Neural crest cell (in vitro differentiated cells): ENCODE measurements at regions not wholly inside any gene's neighbourhood (a gene's known extent, or its start where the extent isn't known, plus 50 kb on each side); places are given as distances from the start of the nearest gene placed in this dataset.

ENCODE experiments used
- DNase-seq: peaks from one replicate; pipeline ENCODE4 v3.0.0; 2021; ENCODE audit warnings: low read depth, mixed read lengths, low spot score
- H3K27ac Mint-ChIP-seq: one replicate; pipeline ENCODE4 v1.8.0; 2021; ENCODE audit warnings: mild to moderate bottlenecking, mixed read lengths; ENCODE audit not compliant: unreplicated experiment
- H3K27me3 Mint-ChIP-seq: 2 replicates; pipeline ENCODE4 v1.8.0; 2021; ENCODE audit warnings: low read depth, mild to moderate bottlenecking, mixed read lengths
- H3K36me3 Mint-ChIP-seq: 2 replicates; pipeline ENCODE4 v1.8.0; 2021; ENCODE audit warnings: low read depth, mild to moderate bottlenecking, mixed read lengths
- H3K4me1 Mint-ChIP-seq: 2 replicates; pipeline ENCODE4 v1.8.0; 2021; ENCODE audit warnings: mixed read lengths
- H3K4me3 Mint-ChIP-seq: one replicate; pipeline ENCODE4 v1.8.0; 2021; ENCODE audit warnings: mild to moderate bottlenecking, mixed read lengths
- H3K9me3 Mint-ChIP-seq: 2 replicates; pipeline ENCODE4 v1.8.0; 2021; ENCODE audit warnings: mixed read lengths
- TF ChIP-seq, protein P1 (sequence below): fragments of 200-600 bp; sonication (generic); conservative IDR thresholded peaks from 2 replicates; pipeline ENCODE4 v1.5.0; 2021; ENCODE audit warnings: antibody characterized with exemption, mild to moderate bottlenecking

DNA sequence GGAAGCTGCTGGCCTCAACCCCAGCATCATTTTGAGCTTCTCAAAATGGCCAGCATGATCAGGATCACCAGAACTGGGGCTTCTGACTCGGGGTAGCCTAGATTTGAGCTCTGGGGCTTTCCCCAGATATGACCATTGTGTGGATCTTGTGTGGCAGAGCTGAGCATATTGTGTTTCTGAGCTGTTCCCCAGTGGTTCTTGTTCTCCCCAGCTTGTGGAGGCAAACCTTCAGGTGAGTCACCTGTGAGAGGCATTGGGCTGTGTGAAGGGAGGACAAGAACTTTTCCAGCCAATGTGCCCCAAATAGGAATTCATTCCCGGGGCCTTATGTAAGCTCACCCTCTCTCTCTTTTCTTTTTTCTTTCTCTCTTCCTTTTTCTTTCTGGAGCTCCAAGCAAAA lies 80.7 kb upstream of the PITX1 start:
- DNase-seq, result no peak
- TF ChIP-seq, protein P1, sequence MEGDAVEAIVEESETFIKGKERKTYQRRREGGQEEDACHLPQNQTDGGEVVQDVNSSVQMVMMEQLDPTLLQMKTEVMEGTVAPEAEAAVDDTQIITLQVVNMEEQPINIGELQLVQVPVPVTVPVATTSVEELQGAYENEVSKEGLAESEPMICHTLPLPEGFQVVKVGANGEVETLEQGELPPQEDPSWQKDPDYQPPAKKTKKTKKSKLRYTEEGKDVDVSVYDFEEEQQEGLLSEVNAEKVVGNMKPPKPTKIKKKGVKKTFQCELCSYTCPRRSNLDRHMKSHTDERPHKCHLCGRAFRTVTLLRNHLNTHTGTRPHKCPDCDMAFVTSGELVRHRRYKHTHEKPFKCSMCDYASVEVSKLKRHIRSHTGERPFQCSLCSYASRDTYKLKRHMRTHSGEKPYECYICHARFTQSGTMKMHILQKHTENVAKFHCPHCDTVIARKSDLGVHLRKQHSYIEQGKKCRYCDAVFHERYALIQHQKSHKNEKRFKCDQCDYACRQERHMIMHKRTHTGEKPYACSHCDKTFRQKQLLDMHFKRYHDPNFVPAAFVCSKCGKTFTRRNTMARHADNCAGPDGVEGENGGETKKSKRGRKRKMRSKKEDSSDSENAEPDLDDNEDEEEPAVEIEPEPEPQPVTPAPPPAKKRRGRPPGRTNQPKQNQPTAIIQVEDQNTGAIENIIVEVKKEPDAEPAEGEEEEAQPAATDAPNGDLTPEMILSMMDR, result no peak
- Mint-ChIP-seq H3K27me3 (peaks cover 2% of the 10 kb centered on the region), H3K4me3 (no peak overlapping the region), H3K27ac (no peak overlapping the region), H3K9me3 (no peaks in the 10 kb centered on the region), H3K4me1 (no peaks in the 10 kb centered on the region), H3K36me3 (no peaks in the 10 kb centered on the region)

DNA sequence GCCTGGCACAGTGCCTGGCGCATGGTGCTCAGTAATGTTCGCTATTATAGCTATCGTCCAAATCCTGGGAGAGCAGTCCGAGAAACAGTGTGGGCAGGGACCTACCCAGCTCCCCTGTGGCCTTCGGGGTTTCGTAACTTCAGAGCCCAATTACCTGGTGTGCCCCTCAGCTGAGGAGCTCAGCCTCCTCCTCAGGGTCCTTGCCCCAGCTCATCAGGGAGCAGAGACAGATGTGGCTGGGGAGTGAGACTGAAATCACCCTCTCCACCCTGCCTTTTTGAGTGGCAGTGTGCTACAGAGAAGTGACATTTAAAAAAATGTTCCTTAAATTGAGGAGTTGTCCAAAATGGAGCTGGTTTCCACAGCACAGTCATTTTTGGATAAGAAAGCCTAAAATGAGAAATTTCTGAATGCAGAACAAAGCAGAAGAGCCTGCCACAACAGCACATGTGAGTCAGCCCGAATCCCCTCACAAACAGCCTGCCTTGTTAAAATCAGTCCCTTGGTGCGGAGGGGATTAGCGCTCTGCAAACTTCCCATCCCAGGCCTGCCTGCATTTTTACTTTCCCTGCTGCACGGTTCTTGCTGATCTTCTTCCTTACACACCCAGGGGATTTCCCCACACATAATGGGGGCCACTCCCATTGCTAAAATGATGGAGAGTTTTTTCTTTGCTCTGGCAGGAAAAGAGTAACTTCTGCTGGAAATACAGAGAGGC lies 78.1 kb upstream of the PITX1 start:
- Mint-ChIP-seq H3K4me1 (no peaks in the 10 kb centered on the region), H3K27ac (no peak overlapping the region), H3K27me3 (peaks cover 5% of the 10 kb centered on the region), H3K36me3 (no peaks in the 10 kb centered on the region), H3K4me3 (no peak overlapping the region), H3K9me3 (no peaks in the 10 kb centered on the region)
- TF ChIP-seq, protein P1, result no peak
- no peak for DNase-seq

DNA sequence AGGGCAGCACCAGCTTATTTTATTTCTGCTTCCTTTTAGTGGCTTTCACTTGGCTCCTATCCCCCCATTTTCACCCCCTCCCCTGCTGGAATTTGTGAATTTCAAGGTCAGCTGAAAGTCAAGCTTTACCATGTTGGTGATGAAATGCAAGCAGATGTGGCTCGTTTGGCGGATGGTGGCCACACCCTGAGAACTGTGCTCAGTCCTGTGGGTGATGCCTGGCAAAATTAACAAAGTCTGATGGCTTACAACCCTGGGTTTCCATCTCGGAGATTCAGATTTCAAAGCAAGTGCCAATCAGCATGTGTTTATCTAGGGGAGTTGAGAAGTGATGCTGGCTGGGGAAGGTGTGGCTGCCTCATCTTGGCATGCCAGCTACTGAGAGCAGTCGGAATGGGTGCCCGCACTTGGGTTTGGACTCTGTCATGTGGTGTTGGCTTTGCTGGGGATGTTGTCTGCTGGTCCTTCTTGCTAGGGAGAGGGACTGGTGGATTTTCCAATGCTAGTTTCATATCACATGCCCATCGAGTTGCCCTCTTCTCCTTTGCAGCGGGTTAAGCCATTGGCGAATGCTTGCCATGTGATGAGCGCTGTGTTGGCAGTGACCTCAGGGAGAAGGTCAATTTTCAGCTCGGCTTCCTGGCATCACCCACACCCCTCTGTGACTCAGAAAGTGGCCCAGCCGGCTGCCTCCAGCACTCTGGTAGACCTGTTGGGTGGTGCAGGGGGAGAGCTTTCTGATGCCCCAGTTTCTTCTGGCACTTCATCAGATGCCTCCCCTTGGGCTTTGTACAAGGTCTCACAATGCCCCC lies 77.0 kb upstream of the PITX1 start:
- no peak overlapping the region for H3K27ac Mint-ChIP-seq
- no peaks in the 10 kb centered on the region for H3K4me1 Mint-ChIP-seq
- H3K9me3 Mint-ChIP-seq, result no peaks in the 10 kb centered on the region
- H3K4me3 Mint-ChIP-seq, result no peak overlapping the region
- TF ChIP-seq, protein P1, result no peak
- H3K27me3 Mint-ChIP-seq, result peaks cover 5% of the 10 kb centered on the region
- no peaks in the 10 kb centered on the region for H3K36me3 Mint-ChIP-seq
- DNase-seq, result no peak

DNA sequence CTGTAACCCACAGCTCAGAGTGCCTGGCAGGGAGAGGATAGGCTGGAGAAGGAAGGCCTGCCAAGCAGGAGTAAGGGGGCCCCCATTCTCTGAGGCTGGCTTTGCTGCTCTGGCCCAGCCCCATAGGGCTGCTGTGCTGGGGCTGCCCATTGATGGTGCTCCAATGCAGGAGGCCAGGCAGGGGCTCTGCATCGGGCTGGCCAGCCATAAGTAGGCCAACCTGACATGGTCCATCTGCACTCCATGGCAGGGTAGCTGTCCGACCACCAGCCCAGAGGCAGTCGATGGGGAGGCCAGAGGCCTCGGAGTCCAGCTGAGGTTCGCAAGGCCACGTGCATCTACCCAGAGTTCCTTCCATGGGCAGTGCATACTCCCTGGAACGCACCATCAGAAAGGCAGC lies 75.0 kb upstream of the PITX1 start:
- Mint-ChIP-seq H3K4me1 (no peaks in the 10 kb centered on the region), H3K4me3 (no peak overlapping the region), H3K27me3 (peaks cover 8% of the 10 kb centered on the region), H3K36me3 (no peaks in the 10 kb centered on the region), H3K27ac (no peak overlapping the region), H3K9me3 (no peaks in the 10 kb centered on the region)
- no peak for DNase-seq
- TF ChIP-seq, protein P1, result no peak

GRCh38 chr5:135108569-135108968 lies 74.5 kb upstream of the PITX1 start:
- H3K4me3 Mint-ChIP-seq, result no peak overlapping the region

More at GRCh38 chr5:135108569-135108968, 74.5 kb upstream of the PITX1 start:
- TF ChIP-seq, protein P1, result no peak
- Mint-ChIP-seq H3K27ac (no peak overlapping the region), H3K27me3 (peaks cover 8% of the 10 kb centered on the region), H3K4me1 (no peaks in the 10 kb centered on the region), H3K36me3 (no peaks in the 10 kb centered on the region), H3K9me3 (no peaks in the 10 kb centered on the region)
- no peak for DNase-seq
